AG09319 (cell line): ENCODE measurements at regions not wholly inside any gene's neighbourhood (a gene's known extent, or its start where the extent isn't known, plus 50 kb on each side); places are given as distances from the start of the nearest gene placed in this dataset.

Source experiments
- DNase-seq: peaks from one replicate; pipeline ENCODE4 v3.0.0-alpha.2; 2010; ENCODE audit warnings: low read depth; ENCODE audit errors: extremely low read depth
- TF ChIP-seq, protein P1 (sequence below): IDR thresholded peaks from 2 replicates; pipeline ENCODE4 v1.5.1; 2011; ENCODE audit warnings: low read depth, mild to moderate bottlenecking, inconsistent platforms, low read length, moderate library complexity

DNA sequence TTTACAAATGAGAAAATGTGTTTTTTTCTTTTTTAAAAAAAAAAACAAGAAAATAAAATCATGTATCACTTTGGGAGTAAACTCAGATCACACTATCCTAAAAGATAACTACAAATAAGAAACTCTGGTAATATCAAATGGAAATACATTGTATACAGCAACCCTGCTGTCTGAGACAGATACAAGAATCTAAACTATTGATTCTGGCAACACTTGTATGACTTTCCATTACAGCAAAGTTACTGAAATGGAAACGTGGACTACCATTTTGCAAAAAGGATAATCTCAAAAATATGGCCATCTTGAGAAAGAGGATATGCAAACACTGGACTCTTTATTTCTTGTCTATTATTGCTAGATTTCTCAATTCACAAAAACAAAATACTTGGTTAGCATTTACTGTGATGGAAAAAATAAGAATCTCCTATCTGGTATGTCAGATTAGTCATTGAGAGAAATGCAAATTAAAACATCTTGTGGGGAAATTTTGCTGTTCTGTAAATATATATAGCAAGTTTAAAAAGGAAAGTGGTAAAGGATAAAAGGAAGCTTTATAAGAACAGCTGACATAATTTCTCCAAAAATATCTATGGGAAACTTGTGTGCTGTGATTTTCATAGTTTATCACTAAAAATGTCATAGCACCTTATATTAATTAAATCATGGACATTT lies 112.9 kb upstream of the FER start:
- TF ChIP-seq, protein P1, sequence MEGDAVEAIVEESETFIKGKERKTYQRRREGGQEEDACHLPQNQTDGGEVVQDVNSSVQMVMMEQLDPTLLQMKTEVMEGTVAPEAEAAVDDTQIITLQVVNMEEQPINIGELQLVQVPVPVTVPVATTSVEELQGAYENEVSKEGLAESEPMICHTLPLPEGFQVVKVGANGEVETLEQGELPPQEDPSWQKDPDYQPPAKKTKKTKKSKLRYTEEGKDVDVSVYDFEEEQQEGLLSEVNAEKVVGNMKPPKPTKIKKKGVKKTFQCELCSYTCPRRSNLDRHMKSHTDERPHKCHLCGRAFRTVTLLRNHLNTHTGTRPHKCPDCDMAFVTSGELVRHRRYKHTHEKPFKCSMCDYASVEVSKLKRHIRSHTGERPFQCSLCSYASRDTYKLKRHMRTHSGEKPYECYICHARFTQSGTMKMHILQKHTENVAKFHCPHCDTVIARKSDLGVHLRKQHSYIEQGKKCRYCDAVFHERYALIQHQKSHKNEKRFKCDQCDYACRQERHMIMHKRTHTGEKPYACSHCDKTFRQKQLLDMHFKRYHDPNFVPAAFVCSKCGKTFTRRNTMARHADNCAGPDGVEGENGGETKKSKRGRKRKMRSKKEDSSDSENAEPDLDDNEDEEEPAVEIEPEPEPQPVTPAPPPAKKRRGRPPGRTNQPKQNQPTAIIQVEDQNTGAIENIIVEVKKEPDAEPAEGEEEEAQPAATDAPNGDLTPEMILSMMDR: no peak
- DNase-seq: no peak

GRCh38 chr5:108634010-108634616 lies 113.6 kb upstream of the FER start:
- TF ChIP-seq, protein P1: no peak
- no peak for DNase-seq

DNA sequence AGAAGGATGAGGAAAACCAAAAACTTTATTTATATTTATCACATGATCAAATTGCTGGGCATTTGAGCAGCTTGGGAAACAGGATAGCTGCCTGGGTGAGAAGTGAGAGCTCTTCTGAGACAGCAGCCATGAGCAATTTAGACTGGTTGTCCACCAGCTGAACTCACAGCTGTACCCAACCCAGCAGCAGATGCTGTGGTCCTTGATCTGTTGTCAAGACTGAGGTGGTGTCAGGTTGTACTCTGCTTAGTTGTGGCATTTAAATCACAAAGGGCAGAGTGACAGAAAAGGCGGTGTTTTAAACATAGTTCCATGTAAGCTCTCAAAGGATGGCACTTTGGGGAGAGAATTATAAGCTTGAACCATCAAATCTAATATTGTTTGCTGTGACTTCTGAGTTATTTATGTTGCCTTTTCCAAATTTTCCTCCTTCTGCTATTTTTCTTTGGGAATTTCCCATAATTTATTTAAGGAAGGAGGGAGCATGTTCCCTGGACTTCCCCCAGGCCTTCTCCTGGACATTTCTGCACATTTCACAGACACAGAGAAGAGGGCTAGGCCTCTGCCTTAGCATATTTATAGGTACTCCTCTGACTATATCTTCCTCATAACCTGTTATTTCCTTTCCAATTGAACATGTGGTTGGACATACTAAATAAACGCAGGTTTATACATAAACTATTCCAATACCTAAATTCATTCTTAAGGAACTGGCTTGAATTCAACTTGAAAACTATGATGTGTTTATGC lies 117.7 kb upstream of the FER start:
- TF ChIP-seq, protein P1: no peak
- DNase-seq: no peak

DNA sequence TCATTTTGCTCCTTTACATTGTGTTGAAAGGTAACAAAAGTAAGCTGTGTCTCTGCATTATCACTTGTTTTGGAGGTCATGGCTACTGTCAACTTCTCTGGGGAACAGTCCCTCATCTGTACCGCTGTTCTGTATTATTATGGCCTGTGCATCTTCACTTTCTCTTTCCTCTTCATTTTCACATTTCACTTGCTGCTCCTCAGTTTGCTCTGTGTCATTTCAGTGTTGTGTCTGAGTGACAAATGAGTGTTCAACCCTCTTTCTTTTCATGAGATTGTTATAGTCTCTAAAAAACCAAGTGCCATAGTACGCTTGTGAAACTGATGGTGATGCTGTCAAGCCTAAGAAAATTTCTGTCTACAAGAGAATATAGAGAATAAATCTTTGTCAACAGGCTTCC lies 122.0 kb upstream of the FER start:
- TF ChIP-seq, protein P1: no peak
- no peak for DNase-seq

- TF ChIP-seq, protein P1: no peak
- DNase-seq: no peak
Observed at GRCh38 chr5:108623826-108624225, 123.9 kb upstream of the FER start.

- TF ChIP-seq, protein P1: no peak
- DNase-seq: no peak
Observed at GRCh38 chr5:108620516-108620915, 127.2 kb upstream of the FER start.

GRCh38 chr5:108619815-108620214 lies 127.9 kb upstream of the FER start:
- no peak for DNase-seq
- TF ChIP-seq, protein P1: no peak
